ENCODE measurements at regions not wholly inside any gene's neighbourhood (a gene's known extent, or its start where the extent isn't known, plus 50 kb on each side); places are given as distances from the start of the nearest gene placed in this dataset.

- TF ChIP-seq CTCF (IDR thresholded peaks at IDR 0.05) (no peak), POLR2A (IDR thresholded peaks at IDR 0.05) (no peak)
Measured at GRCh38 chr6:23981923-23982322, 144.1 kb upstream of the NRSN1 start.

Measured in thyroid gland (tissue), 4 donors.